Astrocyte of the hippocampus (primary cell): ENCODE measurements at regions not wholly inside any gene's neighbourhood (a gene's known extent, or its start where the extent isn't known, plus 50 kb on each side); places are given as distances from the start of the nearest gene placed in this dataset.
A peak's percentile ranks its signal among the peaks of the same experiment; 100 is the strongest.
"Not testable (repeated sequence)": the region's sequence is repeated elsewhere in the genome, so short reads cannot be mapped to it uniquely, and the experiment has no call there.

Experiments used
- DNase-seq: peaks from one replicate; pipeline ENCODE4 v3.0.0; 2011; ENCODE audit warnings: low read depth, low spot score

- no peak for DNase-seq
These were observed 576.3 kb downstream of the NTRK3 start for GRCh38 chr15:87680208-87680607.

GRCh38 chr15:87675271-87675670, 581.3 kb downstream of the NTRK3 start:
- no peak for DNase-seq

GRCh38 chr15:87672309-87673288, 583.9 kb downstream of the NTRK3 start:
- DNase-seq = peak; percentile 66

GRCh38 chr15:87671289-87671688, 585.2 kb downstream of the NTRK3 start:
- DNase-seq = no peak

- no peak for DNase-seq
These were observed 586.7 kb downstream of the NTRK3 start for GRCh38 chr15:87669846-87670245.

- DNase-seq = not testable (repeated sequence)
These were observed 587.6 kb downstream of the NTRK3 start for GRCh38 chr15:87668768-87669564.

- DNase-seq = no peak
These were observed 588.9 kb downstream of the NTRK3 start for GRCh38 chr15:87667643-87668042.

- no peak for DNase-seq
These were observed 594.0 kb downstream of the NTRK3 start for GRCh38 chr15:87662575-87662974.

GRCh38 chr15:87661454-87662355, 594.8 kb downstream of the NTRK3 start:
- no peak for DNase-seq

- no peak for DNase-seq
These were observed 596.0 kb downstream of the NTRK3 start for GRCh38 chr15:87660251-87661129.

- no peak for DNase-seq
These were observed 600.2 kb downstream of the NTRK3 start for GRCh38 chr15:87656372-87656771.

- DNase-seq = no peak
These were observed 602.9 kb downstream of the NTRK3 start for GRCh38 chr15:87653646-87654045.

- DNase-seq = no peak
These were observed 607.4 kb downstream of the NTRK3 start for GRCh38 chr15:87649175-87649574.

- DNase-seq = no peak
These were observed 608.3 kb downstream of the NTRK3 start for GRCh38 chr15:87648278-87648677.

GRCh38 chr15:87645723-87646122, 610.8 kb downstream of the NTRK3 start:
- DNase-seq = no peak

- DNase-seq = not testable (repeated sequence)
These were observed 613.5 kb downstream of the NTRK3 start for GRCh38 chr15:87642997-87643396.

- DNase-seq = peak; percentile 19
These were observed 617.1 kb downstream of the NTRK3 start for GRCh38 chr15:87639305-87640011.

- no peak for DNase-seq
These were observed 617.9 kb downstream of the NTRK3 start for GRCh38 chr15:87638554-87639083.

- DNase-seq = no peak
These were observed 622.2 kb downstream of the NTRK3 start for GRCh38 chr15:87634361-87634760.

- DNase-seq = no peak
These were observed 623.0 kb downstream of the NTRK3 start for GRCh38 chr15:87633525-87633924.
